Fibroblast of lung (primary cell): ENCODE measurements at regions not wholly inside any gene's neighbourhood (a gene's known extent, or its start where the extent isn't known, plus 50 kb on each side); places are given as distances from the start of the nearest gene placed in this dataset.

ENCODE experiments used
- DNase-seq, 2 donors: peaks; one replicate each; pipeline versions ENCODE4 v3.0.0 to v3.0.0-alpha.2; 2010; ENCODE audit warnings: low read depth in 2 of 2
- H2AFZ ChIP-seq: 2 replicates; pipeline ENCODE4 v1.5.1; 2012; ENCODE audit warnings: low read length, control low read depth, inconsistent platforms
- H3K27ac ChIP-seq: 2 replicates; pipeline ENCODE4 v1.5.1; 2011; ENCODE audit warnings: low read length, control low read depth; ENCODE audit not compliant: insufficient read depth
- H3K27me3 ChIP-seq: 2 replicates; pipeline ENCODE4 v1.5.1; 2011; ENCODE audit warnings: mild to moderate bottlenecking, low read length; ENCODE audit not compliant: control insufficient read depth, insufficient read depth
- H3K36me3 ChIP-seq: 2 replicates; pipeline ENCODE4 v1.5.1; 2011; ENCODE audit warnings: low read length; ENCODE audit not compliant: control insufficient read depth, insufficient read depth
- H3K4me1 ChIP-seq: 2 replicates; pipeline ENCODE4 v1.5.1; 2011; ENCODE audit warnings: low read length; ENCODE audit not compliant: control insufficient read depth, insufficient read depth; ENCODE audit errors: extremely low read depth
- H3K4me2 ChIP-seq: 2 replicates; pipeline ENCODE4 v1.5.1; 2011; ENCODE audit warnings: low read length, control low read depth; ENCODE audit not compliant: insufficient read depth; ENCODE audit errors: extremely low read depth
- H3K4me3 ChIP-seq, 4 experiments: fragments of 200-600 bp in 1 of 4; sonication (generic) in 1 of 4; replicated peaks in 1 of 4; 2 replicates each; pipeline ENCODE4 v1.5.1; 2011 to 2016; ENCODE audit warnings: low read length in 4 of 4, low read depth in 3 of 4, mild to moderate bottlenecking in 3 of 4, control low read depth in 2 of 4, inconsistent platforms in 1 of 4, mixed read lengths in 1 of 4; ENCODE audit not compliant: insufficient read depth in 1 of 4; ENCODE audit errors: control extremely low read depth in 1 of 4
- H3K79me2 ChIP-seq: 2 replicates; pipeline ENCODE4 v1.5.1; 2012; ENCODE audit warnings: mild to moderate bottlenecking, low read length, inconsistent platforms; ENCODE audit not compliant: control insufficient read depth, insufficient read depth
- H3K9ac ChIP-seq: 2 replicates; pipeline ENCODE4 v1.5.1; 2011; ENCODE audit warnings: mild to moderate bottlenecking, low read length, control low read depth; ENCODE audit not compliant: insufficient read depth
- H3K9me3 ChIP-seq: 2 replicates; pipeline ENCODE4 v1.5.1; 2012; ENCODE audit warnings: low read depth, low read length; ENCODE audit not compliant: control insufficient read depth, insufficient read depth
- H4K20me1 ChIP-seq: 2 replicates; pipeline ENCODE4 v1.5.1; 2011; ENCODE audit warnings: low read length; ENCODE audit not compliant: control insufficient read depth, insufficient read depth; ENCODE audit errors: extremely low read depth
- CTCF ChIP-seq, 2 donors: IDR thresholded peaks in 1 of 2; conservative IDR thresholded peaks in 1 of 2; 1 replicate in 1 of 2; 2 replicates in 1 of 2; pipeline ENCODE4 v1.5.1; 2011 to 2012; ENCODE audit warnings: low read length in 2 of 2, control low read depth in 1 of 2, inconsistent platforms in 1 of 2, low read depth in 1 of 2, mild to moderate bottlenecking in 1 of 2
- EZH2 ChIP-seq: IDR thresholded peaks from 2 replicates; pipeline ENCODE4 v1.5.1; 2012; ENCODE audit warnings: low read length, control low read depth, mild to moderate bottlenecking; ENCODE audit errors: missing control alignments

GRCh38 chr3:118402971-118403370 is 631.7 kb downstream of the IGSF11 start:
- H3K4me1 ChIP-seq, result no peaks in the 10 kb centered on the region
- H2AFZ ChIP-seq, result no peak overlapping the region
- no peaks in the 10 kb centered on the region for H3K27me3 ChIP-seq
- H3K36me3 ChIP-seq, result no peaks in the 10 kb centered on the region
- no peak overlapping the region for H3K9ac ChIP-seq
- no peak for DNase-seq
- no peak overlapping the region for H3K4me3 ChIP-seq
- no peaks in the 10 kb centered on the region for H4K20me1 ChIP-seq
- H3K27ac ChIP-seq, result no peak overlapping the region
- no peaks in the 10 kb centered on the region for H3K9me3 ChIP-seq
- no peak overlapping the region for H3K4me2 ChIP-seq
- H3K79me2 ChIP-seq, result no peaks in the 10 kb centered on the region
- TF ChIP-seq EZH2 (no peak), CTCF (conservative IDR thresholded peaks at IDR 0.05 in 1 of 2, IDR thresholded peaks at IDR 0.05 in 1 of 2; ENCODE audit: low read depth in 1 of 2, low read length in 2 of 2) (no peak)

GRCh38 chr3:118406562-118406961 is 628.1 kb downstream of the IGSF11 start:
- Histone ChIP-seq H3K4me2 (no peak overlapping the region), H3K27me3 (no peaks in the 10 kb centered on the region), H2AFZ (no peak overlapping the region), H3K36me3 (no peaks in the 10 kb centered on the region), H3K9me3 (no peaks in the 10 kb centered on the region), H4K20me1 (no peaks in the 10 kb centered on the region), H3K4me3 (no peak overlapping the region), H3K79me2 (no peaks in the 10 kb centered on the region), H3K27ac (no peak overlapping the region), H3K9ac (no peak overlapping the region), H3K4me1 (no peaks in the 10 kb centered on the region)
- no peak for DNase-seq
- no peak for TF ChIP-seq CTCF (conservative IDR thresholded peaks at IDR 0.05 in 1 of 2, IDR thresholded peaks at IDR 0.05 in 1 of 2; ENCODE audit: low read depth in 1 of 2, low read length in 2 of 2)
- no peak for TF ChIP-seq EZH2

GRCh38 chr3:118408431-118408830 is 626.2 kb downstream of the IGSF11 start:
- no peak overlapping the region for H2AFZ ChIP-seq
- H3K4me3 ChIP-seq, result no peak overlapping the region
- H3K4me2 ChIP-seq, result no peak overlapping the region
- H3K27ac ChIP-seq, result no peak overlapping the region
- no peak overlapping the region for H3K9ac ChIP-seq
- no peaks in the 10 kb centered on the region for H3K9me3 ChIP-seq
- H3K79me2 ChIP-seq, result no peaks in the 10 kb centered on the region
- no peaks in the 10 kb centered on the region for H3K4me1 ChIP-seq
- TF ChIP-seq CTCF (conservative IDR thresholded peaks at IDR 0.05 in 1 of 2, IDR thresholded peaks at IDR 0.05 in 1 of 2; ENCODE audit: low read depth in 1 of 2, low read length in 2 of 2) (no peak), EZH2 (no peak)
- DNase-seq, result no peak
- no peaks in the 10 kb centered on the region for H4K20me1 ChIP-seq
- no peaks in the 10 kb centered on the region for H3K27me3 ChIP-seq
- H3K36me3 ChIP-seq, result no peaks in the 10 kb centered on the region
